Fibroblast of lung (primary cell): ENCODE measurements at regions not wholly inside any gene's neighbourhood (a gene's known extent, or its start where the extent isn't known, plus 50 kb on each side); places are given as distances from the start of the nearest gene placed in this dataset.

Source experiments
- CTCF ChIP-seq, 2 donors: IDR thresholded peaks in 1 of 2; conservative IDR thresholded peaks in 1 of 2; 1 replicate in 1 of 2; 2 replicates in 1 of 2; pipeline ENCODE4 v1.5.1; 2011 to 2012; ENCODE audit warnings: low read length in 2 of 2, control low read depth in 1 of 2, inconsistent platforms in 1 of 2, low read depth in 1 of 2, mild to moderate bottlenecking in 1 of 2
- EZH2 ChIP-seq: IDR thresholded peaks from 2 replicates; pipeline ENCODE4 v1.5.1; 2012; ENCODE audit warnings: low read length, control low read depth, mild to moderate bottlenecking; ENCODE audit errors: missing control alignments

- TF ChIP-seq CTCF (conservative IDR thresholded peaks at IDR 0.05 in 1 of 2, IDR thresholded peaks at IDR 0.05 in 1 of 2; ENCODE audit: low read depth in 1 of 2, low read length in 2 of 2) (no peak), EZH2 (no peak)
These were observed 700.8 kb upstream of the KCND2 start for GRCh38 chr7:119572132-119572531.
